ENCODE measurements at regions not wholly inside any gene's neighbourhood (a gene's known extent, or its start where the extent isn't known, plus 50 kb on each side); places are given as distances from the start of the nearest gene placed in this dataset.

DNA sequence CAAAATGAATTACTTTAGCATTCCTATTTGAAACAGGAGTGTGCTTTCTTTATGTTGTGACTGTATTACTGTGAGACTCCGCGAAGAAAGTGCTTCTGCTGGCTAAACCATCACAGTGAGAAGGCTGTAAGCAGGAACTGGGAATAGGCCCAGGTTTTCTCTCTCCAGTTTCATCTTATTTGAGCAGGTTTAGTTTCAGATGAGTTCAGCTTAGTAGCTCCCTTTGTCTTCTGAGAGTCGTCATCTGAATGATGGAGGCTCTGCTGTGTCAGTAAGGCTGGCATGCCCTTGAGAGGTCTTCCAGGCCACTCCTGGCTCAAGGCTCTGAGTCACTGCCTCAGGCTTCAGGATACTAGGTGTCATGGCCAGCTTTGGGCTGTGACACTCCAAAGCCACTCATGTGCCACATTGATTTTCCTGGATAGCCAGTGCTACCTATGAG, 205.6 kb upstream of the RGS6 start:
- TF ChIP-seq, protein P1, sequence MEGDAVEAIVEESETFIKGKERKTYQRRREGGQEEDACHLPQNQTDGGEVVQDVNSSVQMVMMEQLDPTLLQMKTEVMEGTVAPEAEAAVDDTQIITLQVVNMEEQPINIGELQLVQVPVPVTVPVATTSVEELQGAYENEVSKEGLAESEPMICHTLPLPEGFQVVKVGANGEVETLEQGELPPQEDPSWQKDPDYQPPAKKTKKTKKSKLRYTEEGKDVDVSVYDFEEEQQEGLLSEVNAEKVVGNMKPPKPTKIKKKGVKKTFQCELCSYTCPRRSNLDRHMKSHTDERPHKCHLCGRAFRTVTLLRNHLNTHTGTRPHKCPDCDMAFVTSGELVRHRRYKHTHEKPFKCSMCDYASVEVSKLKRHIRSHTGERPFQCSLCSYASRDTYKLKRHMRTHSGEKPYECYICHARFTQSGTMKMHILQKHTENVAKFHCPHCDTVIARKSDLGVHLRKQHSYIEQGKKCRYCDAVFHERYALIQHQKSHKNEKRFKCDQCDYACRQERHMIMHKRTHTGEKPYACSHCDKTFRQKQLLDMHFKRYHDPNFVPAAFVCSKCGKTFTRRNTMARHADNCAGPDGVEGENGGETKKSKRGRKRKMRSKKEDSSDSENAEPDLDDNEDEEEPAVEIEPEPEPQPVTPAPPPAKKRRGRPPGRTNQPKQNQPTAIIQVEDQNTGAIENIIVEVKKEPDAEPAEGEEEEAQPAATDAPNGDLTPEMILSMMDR (conservative IDR thresholded peaks at IDR 0.05) = no peak
- TF ChIP-seq EZH2 (IDR thresholded peaks at IDR 0.05; ENCODE audit: low read depth) = no peak

Measured in PC-9 (cell line).